CD4-positive, alpha-beta T cell treated with Interleukin-15 for 1 hour (primary cell): ENCODE measurements at regions not wholly inside any gene's neighbourhood (a gene's known extent, or its start where the extent isn't known, plus 50 kb on each side); places are given as distances from the start of the nearest gene placed in this dataset.

Source experiments
- DNase-seq: peaks from one replicate; pipeline ENCODE4 v3.0.0-alpha.2; 2020

DNA sequence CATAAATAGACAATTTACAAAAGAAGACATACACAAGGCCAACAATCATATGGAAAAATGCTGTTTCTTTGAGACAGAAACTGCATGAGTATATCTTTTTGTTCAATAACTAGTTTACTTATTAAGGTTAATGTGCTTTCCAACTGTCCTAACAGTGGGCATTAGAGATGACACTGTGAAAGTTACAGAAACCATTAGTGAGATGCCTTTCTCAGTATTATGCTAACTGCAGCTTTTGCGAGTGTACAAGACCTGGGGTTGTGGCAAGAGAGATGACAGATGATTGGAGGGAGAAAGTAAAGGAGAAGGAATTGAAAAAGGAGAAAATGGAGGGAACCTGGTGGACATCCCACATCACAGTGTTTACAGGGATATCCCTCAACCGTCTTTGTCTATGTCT is 640.5 kb downstream of the ZPLD1 start:
- DNase-seq: no peak

DNA sequence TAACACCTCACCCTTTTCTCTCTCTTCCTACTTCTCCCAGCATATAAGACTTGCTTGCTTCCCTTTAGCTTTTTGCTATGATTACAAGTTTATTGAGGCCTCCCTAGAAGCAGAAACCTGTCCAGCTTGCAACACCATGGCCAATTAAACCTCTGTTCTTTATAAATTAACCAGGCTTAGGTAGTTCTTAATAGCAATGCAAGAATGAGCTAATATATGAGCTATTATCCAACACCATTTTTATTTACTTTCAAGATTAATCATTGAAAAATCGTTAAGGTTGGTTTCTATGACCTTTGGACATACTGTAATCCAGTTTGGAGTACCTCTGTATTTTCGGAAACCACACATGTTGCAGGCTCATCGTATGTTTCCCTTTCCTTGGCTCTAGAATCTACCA is 643.1 kb downstream of the ZPLD1 start:
- DNase-seq: no peak

DNA sequence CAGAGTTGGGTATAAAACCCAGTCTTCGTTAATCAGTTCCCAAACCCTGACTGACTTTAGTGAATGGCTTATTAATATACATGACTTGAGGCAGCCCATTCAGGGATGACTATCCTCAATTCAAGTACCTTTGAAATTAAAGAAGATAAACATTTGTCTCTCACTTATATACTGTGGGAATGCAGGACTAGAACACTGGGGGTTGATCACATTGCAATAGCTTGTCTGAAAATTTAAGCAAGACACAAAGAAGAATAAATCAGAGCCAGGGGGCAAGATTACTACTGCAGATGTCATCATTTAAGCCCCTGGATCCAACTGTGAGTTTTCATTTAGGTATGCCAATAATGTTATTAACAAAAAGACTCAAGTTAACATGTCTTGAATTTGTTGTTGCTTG is 647.7 kb downstream of the ZPLD1 start:
- DNase-seq: no peak

DNA sequence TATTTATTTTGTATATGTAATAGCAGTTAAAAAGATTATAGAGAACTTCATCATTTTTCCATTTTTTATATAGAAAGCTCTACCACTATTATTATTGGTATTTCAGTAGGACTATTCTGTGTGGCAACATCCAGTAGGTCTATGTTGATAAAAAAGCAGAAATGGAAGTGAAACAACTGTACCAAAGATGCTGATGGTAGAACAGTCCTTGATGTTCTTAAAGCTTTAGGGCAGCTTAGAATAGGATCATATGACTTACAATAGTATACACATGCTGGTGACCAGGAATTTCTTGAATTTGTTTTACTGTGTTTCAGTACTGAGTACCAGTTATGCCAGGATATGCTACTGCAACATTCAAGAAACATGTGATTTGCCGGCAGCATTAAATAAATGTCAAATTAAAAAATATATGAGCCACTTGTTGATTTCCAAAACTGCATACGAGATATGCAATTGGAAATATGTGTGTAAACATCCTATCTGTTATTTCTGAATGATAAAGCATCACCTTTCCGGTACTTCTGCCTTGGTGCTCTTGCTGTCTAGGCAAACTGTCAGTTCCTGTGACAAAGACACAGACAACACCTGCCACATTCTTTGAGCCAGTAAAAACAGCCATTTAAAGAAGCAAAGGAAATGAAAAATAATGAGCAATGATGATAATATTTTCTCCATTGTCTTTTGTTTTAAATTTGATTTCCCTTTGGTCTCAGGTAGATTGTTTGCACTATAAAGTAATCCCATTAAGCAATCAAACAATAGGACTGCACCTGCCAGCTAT is 649.2 kb downstream of the ZPLD1 start:
- no peak for DNase-seq

DNA sequence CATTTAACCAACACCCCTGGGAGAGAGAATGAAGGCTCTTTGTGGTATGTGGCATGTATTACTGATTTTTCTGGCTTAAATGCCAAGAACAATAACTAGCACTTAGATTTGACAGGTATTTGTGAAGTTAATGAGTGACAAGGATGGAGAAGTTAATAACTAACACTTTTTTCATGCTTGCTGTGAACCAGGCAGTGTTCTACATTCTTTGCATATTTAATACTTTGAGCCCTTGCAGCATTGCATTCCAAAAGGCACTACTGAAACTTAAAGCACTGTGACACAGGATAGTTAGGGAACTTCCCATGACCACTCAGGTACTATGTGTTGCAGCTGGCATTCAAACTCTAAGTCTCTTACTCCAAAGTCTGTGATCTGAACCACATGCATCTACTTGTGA is 650.6 kb downstream of the ZPLD1 start:
- no peak for DNase-seq

DNA sequence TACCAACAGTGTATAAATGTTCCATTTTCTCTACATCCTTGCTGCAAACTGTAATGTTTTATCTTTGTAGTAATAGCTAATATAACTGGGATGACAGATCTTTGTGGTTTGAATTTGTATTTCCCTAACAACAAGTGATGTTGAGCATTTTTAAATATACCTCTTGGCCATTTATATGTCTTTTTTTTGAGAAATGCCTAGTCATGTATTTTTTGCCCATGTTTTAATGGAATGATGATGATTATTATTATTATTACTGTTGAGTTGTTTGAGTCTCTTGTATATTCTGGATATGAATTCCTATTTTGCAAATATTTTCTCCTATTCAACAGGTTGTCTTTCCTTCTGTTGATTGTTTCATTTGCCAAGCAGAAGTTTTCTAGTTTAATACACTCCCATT is 654.9 kb downstream of the ZPLD1 start:
- no peak for DNase-seq

DNA sequence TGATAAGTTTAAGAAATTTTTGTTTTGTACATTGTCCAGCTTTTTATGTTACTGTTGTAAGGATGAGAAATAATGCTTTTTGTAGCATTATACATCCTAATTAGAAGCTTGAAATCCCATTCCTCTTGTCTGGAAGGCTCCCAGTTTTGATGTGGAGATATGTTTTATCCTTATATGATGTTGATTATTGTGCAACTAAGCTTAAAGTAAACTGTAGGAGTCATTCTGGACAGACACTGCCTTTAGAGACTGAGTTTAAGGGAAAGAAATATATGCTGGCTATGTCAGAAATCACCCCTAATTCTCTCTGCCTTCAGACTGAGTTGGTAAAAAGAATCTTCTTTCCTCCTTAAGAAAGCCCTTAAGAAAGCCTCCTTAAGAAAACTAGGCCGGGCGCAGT is 670.4 kb downstream of the ZPLD1 start:
- DNase-seq: no peak

DNA sequence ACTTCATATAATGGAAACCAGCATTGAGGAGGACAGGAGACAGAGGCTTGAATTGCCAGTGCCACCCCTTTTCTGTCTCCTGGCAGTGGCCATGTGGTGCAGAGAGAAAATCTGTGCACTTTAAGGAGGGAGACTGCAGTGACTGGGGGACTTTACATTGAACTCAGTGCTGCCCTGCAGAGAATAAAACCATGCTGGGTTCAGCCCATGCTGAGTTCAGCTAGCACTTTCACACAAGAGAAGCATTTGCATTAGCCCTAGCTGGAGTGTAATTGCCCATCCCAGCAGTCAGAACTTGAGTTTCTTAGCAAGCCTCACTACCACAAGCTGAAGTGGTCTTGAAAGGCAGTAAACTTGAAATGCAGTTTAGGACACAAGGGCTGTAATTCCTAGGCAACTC is 677.5 kb downstream of the ZPLD1 start:
- DNase-seq: no peak

DNA sequence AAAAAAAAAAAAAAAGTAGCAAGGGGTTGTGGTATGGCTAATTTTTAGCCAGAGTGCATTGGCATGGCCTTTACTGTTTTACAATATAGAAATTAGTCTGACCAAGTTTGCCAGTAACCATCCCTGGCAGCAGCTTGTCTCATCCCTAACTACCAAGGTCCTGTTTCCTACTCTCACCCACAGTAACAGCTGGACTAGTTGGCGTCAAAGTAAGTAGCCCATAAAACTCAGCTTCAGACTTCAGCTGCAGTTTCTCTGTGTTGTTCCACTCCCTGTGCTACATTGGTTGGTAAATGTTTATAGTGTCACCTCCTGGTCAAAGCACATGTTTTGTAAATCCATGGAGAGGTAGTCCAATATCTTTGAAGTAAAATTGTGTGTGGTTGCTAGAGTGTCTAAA is 691.3 kb downstream of the ZPLD1 start:
- no peak for DNase-seq

DNA sequence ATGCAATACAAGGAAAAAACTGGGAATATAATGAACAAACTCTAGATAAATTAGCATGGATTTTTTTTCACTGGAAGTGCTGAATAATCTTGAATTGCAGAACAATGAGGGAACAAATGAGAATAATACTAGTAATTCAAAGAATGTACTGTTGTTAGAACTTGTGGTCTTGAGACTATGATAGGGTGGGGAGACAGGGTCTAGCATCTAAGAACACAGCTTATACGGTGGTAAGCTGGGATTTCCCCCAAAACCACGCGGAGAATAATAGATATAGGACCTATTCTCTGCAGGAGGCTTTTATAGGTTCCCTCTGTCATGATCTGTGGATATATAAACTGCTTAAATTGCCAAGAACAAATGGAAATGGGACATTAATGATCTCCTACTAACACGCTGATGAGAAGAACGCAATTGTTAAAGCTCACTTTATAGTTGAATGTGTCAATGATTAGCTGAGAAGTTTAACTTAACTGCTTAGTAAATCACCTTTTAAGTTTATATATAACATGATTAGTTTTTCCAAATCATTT is 692.3 kb downstream of the ZPLD1 start:
- no peak for DNase-seq

DNA sequence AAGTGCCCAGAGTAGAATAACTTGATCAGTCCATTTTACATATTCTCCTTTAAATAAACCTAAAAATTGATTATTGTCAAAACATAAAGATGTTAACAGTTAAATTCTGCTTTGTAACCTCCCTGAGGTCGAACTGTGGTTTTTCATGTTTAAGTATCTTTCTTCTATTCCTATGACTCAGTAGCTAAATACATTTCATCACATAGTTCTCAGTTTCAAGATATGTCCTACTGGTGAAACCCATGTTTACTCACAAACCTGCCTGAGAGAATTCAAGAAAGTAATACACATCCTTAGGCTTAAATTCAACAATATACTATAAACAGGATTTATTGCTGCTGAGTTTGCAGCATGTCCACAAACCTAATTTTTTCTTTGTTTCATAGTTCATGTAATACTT is 692.9 kb downstream of the ZPLD1 start:
- DNase-seq: no peak

DNA sequence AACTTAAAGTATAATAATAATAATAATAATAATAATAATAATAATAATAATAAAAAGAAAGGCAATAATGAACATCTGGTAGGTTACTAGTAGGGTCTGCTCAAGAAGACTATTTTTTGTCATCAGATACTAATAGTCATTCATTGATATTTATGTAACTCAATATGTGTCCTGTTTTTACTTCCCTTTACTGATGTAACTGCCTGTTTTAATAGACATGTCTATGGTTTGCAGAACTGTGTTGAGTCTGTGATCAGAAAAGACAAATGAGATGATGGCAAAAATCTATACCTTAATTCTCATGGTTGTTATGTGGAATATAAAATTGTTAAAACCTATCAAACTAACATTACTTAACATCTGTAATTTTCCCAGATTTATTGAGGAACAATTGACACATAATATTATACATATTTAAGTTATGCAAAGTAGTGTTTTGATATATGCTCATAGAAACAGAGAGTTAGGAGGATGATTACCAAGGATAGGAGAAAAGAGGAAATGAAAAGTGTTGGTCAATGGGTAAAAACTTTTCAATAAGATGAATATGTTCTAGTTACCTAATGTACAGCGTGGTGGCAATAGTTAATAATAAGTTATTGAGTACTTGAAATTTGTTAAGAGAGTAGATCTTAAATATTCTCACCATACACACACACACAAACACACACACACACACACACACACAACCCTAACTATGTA is 699.4 kb downstream of the ZPLD1 start:
- DNase-seq: no peak

DNA sequence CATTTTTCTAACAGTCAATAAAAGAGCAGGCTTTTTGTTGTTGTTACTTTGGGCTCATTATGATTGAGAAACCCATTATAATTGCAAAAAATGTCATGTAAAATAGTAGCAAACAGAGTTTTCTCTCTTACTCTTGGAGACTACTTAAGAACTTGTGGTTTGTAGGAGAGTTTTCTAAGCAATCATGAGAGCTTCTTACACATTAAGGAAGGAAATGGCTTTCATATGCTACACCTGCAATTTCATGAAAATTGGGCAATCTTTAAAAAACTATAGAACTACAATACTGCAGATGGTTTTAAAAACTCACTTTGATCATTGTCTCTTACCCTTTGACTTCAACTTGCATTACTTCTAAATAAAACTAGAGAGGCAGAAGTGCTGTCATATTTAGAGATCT is 701.8 kb downstream of the ZPLD1 start:
- no peak for DNase-seq

DNA sequence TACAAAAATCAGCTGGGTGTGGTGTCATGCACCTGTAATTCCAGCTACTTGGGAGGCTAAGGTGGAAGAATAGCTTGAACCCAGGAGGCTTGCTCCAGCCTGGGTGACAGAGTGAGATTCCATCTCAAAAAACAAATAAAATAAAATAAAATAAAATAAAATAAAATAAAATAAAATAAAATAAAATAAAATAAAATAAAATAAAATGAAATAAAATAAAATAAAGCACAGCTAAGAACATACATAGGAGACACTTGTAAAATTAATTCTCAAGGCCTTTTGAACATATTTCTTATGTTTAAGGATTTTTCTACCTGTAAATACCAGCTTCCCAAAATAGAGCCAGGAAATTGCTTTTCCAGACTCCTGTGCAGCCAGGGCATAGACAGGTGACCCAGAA is 703.0 kb downstream of the ZPLD1 start:
- no peak for DNase-seq

DNA sequence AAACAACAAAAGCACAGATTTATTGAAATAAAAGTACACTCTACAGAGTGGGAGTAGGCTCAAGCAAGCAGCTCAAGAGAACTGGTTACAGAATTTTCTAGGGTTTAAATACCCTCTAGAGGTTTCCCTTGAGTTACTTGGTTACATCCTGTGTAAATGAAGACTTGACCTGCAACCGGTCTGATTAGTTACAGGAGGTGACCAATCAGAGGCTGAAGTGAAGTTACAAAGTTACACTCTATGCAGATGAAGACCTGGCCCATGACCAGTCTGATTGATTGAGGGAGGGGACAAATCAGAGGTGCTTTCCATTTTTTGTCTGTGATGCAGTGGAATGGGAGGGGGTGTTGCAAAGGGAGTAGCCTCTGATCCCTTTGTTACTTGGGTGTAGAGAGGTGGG is 723.4 kb downstream of the ZPLD1 start:
- DNase-seq: no peak

DNA sequence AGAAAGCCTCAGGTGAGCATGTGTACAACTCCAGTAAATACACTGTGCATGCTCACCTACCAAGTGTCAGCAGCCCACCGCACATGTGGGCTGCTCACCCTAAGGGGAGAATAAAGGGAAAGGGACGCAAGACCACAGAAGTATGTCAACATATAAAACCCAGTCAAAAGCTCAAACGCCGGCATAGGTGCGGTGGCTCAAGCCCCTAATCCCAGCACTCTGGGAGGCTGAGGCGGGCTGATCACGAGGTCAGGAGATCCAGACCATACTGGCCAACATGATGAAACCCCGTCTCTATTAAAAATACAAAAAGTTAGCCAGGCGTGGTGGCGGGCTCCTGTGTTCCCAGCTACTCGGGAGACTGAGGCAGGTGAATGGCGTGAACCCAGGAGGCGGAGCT is 732.1 kb downstream of the ZPLD1 start:
- DNase-seq: no peak

DNA sequence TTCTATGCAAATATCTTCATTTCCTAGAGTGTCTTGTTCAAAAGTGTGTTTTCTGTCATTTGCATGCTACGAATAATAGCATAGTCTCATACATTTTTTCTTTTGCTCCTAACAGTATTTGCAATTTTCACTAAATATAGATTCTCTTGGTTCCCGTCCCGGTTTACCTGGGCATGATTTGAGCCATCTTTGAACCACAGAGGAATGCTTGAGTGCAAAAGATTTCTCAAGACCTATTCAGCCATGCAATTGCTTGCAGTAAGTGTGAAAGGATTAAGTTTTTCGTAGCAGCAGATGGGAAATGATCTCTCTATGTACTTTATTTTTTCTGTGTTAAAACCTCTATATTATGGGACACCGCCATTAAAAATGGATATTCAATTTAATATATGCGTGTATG is 733.0 kb downstream of the ZPLD1 start:
- no peak for DNase-seq

DNA sequence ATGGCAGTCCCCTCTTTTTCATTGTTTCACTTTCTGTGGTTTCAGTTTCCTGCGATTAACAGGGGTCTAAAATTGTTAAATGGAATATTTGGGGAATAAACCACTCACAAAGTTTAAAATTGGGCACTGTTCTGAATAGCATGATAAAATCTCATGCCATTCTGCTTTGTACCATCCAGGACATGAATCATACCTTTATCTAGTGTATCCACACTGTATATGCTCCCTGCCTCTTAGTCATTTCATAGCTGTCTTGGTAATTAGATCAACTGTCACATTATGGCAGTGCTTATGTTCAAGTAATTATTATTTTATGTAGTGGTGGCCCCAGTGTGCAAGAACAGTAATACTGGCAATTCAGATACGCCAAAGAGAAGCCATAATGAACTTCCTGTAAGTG is 734.5 kb downstream of the ZPLD1 start:
- no peak for DNase-seq

DNA sequence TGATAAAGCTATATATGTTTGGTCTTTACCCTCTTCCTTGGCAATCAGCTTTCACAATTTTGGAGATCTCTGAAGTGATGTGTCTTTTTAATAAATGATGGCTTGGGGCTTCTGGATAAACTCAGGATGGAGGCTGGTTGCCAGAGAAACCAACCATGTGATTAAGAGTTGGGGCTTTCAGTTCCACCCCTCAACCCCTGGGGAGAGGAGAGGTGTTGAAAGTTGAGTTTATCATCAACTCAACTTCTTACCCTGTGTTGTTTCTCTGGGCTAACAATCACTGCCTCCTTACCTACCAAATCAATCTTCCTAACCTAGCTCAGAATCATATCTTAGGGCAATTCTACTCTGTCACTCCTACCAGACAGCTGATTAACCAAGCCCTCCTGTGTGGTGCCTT is 735.8 kb downstream of the ZPLD1 start:
- no peak for DNase-seq

DNA sequence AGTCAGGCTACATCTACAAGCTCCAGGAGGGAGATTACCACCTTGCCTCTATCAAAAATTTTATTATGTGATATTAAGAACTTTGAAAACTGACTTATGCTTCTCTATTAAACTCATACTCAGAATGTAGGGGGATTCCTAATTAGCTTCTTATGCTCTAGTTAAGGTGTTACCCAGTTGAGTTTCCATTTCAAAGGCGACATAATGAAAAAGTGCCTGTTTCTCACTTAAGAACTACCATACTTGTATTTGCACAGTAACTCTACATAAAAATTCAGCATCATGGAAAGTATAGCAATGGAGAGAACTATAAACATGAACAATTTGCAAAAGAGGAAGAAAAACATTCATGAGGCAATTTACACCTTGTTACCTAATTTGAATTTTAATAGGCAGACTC is 739.1 kb downstream of the ZPLD1 start:
- DNase-seq: no peak

DNA sequence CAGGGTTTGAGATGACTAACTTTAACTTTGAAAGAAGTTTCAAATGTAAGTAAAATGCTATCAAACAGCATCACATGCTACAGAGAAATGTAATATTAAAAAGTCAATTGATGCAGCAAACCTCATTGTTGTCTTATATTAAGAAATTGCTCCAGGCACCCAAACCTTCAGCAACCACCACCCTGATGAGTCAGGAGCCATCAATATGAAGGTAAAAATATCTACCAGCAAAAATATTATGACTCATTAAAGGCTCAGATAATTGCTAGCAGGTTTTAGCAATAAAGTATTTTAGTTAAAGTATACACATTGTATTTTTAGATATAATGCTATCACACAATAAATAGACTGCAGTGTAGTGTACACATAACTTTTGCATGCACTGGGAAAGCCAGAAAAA is 746.3 kb downstream of the ZPLD1 start:
- no peak for DNase-seq

DNA sequence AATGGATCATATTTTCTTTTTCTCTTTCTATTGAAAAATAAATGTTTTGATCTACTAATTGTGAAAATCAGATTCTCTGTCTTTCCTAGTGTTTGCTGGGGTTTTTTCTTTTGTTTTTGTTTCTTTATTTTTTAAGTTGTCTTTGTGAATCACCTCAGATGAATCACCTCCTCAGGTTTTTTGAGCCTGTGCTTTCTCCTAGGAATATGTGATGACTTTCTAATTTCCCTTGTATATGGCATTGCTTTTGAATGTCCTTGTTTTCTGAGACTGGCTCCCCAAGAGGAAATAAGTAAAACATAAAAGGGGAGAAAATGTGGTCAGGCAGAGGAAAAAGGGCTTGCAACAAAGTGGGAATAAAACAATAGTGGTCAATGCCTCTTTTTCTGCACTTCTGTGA is 750.0 kb downstream of the ZPLD1 start:
- DNase-seq: no peak

DNA sequence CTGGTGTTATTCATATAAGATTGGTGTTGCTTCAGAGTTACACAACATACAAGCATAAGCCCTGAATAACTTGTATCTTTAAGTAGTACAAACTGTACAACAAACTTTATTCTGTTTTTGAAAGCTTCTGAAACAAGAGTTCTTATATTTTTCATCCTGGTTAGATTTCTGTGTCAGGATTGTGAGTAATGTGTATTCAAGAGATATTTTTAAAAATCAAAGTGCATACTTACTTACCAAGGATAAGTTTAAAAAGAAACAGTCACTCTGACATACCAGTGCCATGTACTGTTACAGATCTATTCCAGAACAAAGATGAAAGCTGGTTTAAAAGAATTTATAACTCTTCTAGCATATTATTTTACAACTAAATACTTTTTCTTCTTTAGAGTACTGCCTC is 755.1 kb downstream of the ZPLD1 start:
- DNase-seq: no peak

DNA sequence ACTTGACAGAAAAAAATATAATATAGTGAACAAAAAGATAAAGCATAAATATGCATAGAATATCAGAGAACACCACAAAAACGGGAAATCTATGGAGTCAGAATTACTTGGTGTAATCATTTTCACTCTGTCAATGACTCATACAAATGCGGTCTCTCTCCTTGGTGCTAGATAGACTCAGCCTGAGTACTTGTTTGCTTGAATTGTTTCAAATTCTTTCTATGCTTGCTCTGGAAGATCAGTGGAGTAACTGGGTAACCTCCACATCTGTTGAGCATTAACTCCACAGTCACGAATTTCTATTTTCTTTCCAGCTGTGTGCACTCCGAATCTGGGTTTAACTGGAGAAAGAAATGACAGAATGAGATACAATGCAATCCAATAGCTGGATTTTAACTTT is 760.4 kb downstream of the ZPLD1 start:
- no peak for DNase-seq

DNA sequence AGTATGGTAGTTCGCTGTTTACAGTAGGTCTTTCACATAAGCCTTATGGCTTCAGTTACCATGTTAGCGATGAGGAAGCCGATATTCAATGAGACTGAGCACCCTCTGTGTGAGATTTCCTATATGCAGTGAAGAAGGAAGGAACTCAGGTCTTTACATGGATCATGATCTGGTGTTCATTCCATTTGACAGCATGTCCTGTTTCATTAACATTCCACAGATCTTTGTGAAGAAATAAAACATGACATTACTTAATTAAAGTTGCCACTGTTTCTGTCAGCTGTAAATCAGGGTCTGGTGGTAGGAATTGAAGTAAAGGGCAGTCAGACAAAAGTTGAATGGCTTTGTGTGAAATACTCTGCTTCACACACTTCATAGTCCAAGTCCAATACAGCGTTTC is 768.6 kb downstream of the ZPLD1 start:
- no peak for DNase-seq
